SK-N-SH (cell line): ENCODE measurements at regions not wholly inside any gene's neighbourhood (a gene's known extent, or its start where the extent isn't known, plus 50 kb on each side); places are given as distances from the start of the nearest gene placed in this dataset.

Source experiments
- CTCF ChIA-PET: fragments of 300-600, 350-600 bp; formaldehyde crosslinking; extraction: SDS; loops from one replicate; lab custom pipeline; 2021; lab: Yijun Ruan, JAX
- POLR2A ChIA-PET: fragments of 350-600 bp; sonication (Branson Sonifier 250); formaldehyde crosslinking; extraction: SDS; loops from one replicate; lab custom pipeline; 2020; ENCODE audit warnings: antibody characterized with exemption, inconsistent platforms; lab: Yijun Ruan, JAX
- DNase-seq: peaks from one replicate; pipeline ENCODE4 v3.0.0; 2012
- H2AFZ ChIP-seq: fragments of 200-600 bp; sonication (generic); 2 replicates; pipeline ENCODE4 v1.8.1; 2016; ENCODE audit warnings: antibody characterized with exemption, mild to moderate bottlenecking, low read depth
- H3F3A ChIP-seq: fragments of 200-600 bp; sonication (generic); replicated peaks from 2 replicates; pipeline ENCODE3; 2016; ENCODE audit warnings: antibody characterized with exemption, mild to moderate bottlenecking; ENCODE audit not compliant: insufficient read depth
- H3K27ac ChIP-seq, 2 experiments: fragments of 200-500 bp in 1 of 2; fragments of 200-600 bp in 1 of 2; sonication (Bioruptor generic) in 1 of 2; sonication (generic), shearing (Covaris generic) in 1 of 2; 2 replicates each; pipeline versions ENCODE4 v1.5.1 to v1.6.1; 2014 to 2016; ENCODE audit warnings: low read depth in 2 of 2, inconsistent platforms in 1 of 2, low read length in 1 of 2, mild to moderate bottlenecking in 1 of 2, mixed read lengths in 1 of 2
- H3K27me3 ChIP-seq: fragments of 200-600 bp; sonication (generic), shearing (Covaris generic); 2 replicates; pipeline ENCODE4 v1.6.1; 2016; ENCODE audit warnings: mixed run types; ENCODE audit not compliant: insufficient read depth
- H3K36me3 ChIP-seq, 2 experiments: fragments of 200-500 bp in 1 of 2; fragments of 200-600 bp in 1 of 2; sonication (Bioruptor generic) in 1 of 2; sonication (generic) in 1 of 2; replicated peaks in 1 of 2; 2 replicates each; pipeline versions ENCODE3 to v1.5.1; 2014 to 2016; ENCODE audit warnings: low read length in 1 of 2, mild to moderate bottlenecking in 1 of 2; ENCODE audit not compliant: insufficient read depth in 2 of 2, control insufficient read depth in 1 of 2
- H3K4me1 ChIP-seq, 2 experiments: fragments of 200-500 bp in 1 of 2; fragments of 200-600 bp in 1 of 2; sonication (Bioruptor generic) in 1 of 2; sonication (generic), shearing (Covaris generic) in 1 of 2; 2 replicates each; pipeline versions ENCODE4 v1.5.1 to v1.6.1; 2014 to 2016; ENCODE audit warnings: low read depth in 1 of 2, low read length in 1 of 2, mixed run types in 1 of 2; ENCODE audit not compliant: insufficient read depth in 2 of 2, control insufficient read depth in 1 of 2
- H3K4me2 ChIP-seq: fragments of 200-600 bp; sonication (generic), shearing (Covaris generic); 2 replicates; pipeline ENCODE4 v1.6.1; 2017; ENCODE audit warnings: mixed run types
- H3K4me3 ChIP-seq, 2 experiments: fragments of 200-500 bp in 1 of 2; fragments of 200-600 bp in 1 of 2; sonication (Bioruptor generic) in 1 of 2; sonication (generic), shearing (Covaris generic) in 1 of 2; 2 replicates each; pipeline versions ENCODE4 v1.5.1 to v1.8.1; 2014 to 2016; ENCODE audit warnings: low read depth in 2 of 2, inconsistent platforms in 1 of 2, low read length in 1 of 2, mild to moderate bottlenecking in 1 of 2, mixed read lengths in 1 of 2, moderate library complexity in 1 of 2
- H3K79me2 ChIP-seq: fragments of 200-600 bp; sonication (generic); 2 replicates; pipeline ENCODE4 v1.8.1; 2017; ENCODE audit warnings: mild to moderate bottlenecking; ENCODE audit not compliant: insufficient read depth
- H3K9ac ChIP-seq: fragments of 200-600 bp; sonication (generic); 2 replicates; pipeline ENCODE4 v1.6.1; 2017; ENCODE audit warnings: mixed run types
- H3K9me2 ChIP-seq: fragments of 200-600 bp; sonication (generic); 2 replicates; pipeline ENCODE4 v1.6.1; 2017; ENCODE audit warnings: mixed run types
- H3K9me3 ChIP-seq: fragments of 200-600 bp; sonication (generic); 2 replicates; pipeline ENCODE4 v1.6.1; 2017; ENCODE audit warnings: mixed run types, mild to moderate bottlenecking, moderate library complexity
- H4K20me1 ChIP-seq: fragments of 200-600 bp; sonication (generic); 2 replicates; pipeline ENCODE4 v1.6.1; 2017; ENCODE audit warnings: mild to moderate bottlenecking, mixed run types; ENCODE audit not compliant: insufficient read depth
- CHD2 ChIP-seq: fragments of 150-350 bp; IDR thresholded peaks from 2 replicates; pipeline ENCODE4 v1.6.1; 2018; ENCODE audit warnings: low read length; ENCODE audit not compliant: partially characterized antibody
- ELF1 ChIP-seq: IDR thresholded peaks from 2 replicates; pipeline ENCODE4 v1.4.0; 2012
- FOSL2 ChIP-seq: IDR thresholded peaks from 2 replicates; pipeline ENCODE4 v1.4.0; 2012; ENCODE audit warnings: low read depth, mild to moderate bottlenecking, moderate library complexity, borderline replicate concordance
- FOXJ3 ChIP-seq: sonication (generic); formaldehyde crosslinking; IDR thresholded peaks from 2 replicates; pipeline ENCODE4 v1.5.1; 2020; ENCODE audit warnings: mild to moderate bottlenecking, missing genetic modification reagents
- FOXM1 ChIP-seq: IDR thresholded peaks from 2 replicates; pipeline ENCODE4 v1.4.0; 2012; ENCODE audit warnings: low read depth, mild to moderate bottlenecking
- GABPA ChIP-seq: IDR thresholded peaks from 2 replicates; pipeline ENCODE4 v1.4.0; 2012; ENCODE audit warnings: low read depth, mild to moderate bottlenecking
- IRF3 ChIP-seq: fragments of 150-350 bp; IDR thresholded peaks from 2 replicates; pipeline ENCODE4 v1.6.1; 2016; ENCODE audit warnings: mild to moderate bottlenecking, low read depth, low read length
- JUND ChIP-seq: IDR thresholded peaks from 2 replicates; pipeline ENCODE4 v1.4.0; 2012
- NFIC ChIP-seq: IDR thresholded peaks from 2 replicates; pipeline ENCODE4 v1.4.0; 2012; ENCODE audit warnings: borderline replicate concordance
- NRF1 ChIP-seq: IDR thresholded peaks from 2 replicates; pipeline ENCODE4 v1.6.1; 2012; ENCODE audit warnings: low read depth, mild to moderate bottlenecking, low read length
- RCOR1 ChIP-seq: fragments of 150-350 bp; IDR thresholded peaks from 2 replicates; pipeline ENCODE4 v1.6.1; 2017; ENCODE audit warnings: antibody characterized with exemption, low read length
- REST ChIP-seq: IDR thresholded peaks from 2 replicates; pipeline ENCODE4 v1.6.1; 2012; ENCODE audit warnings: mild to moderate bottlenecking, low read depth, low read length, moderate library complexity
- RFX5 ChIP-seq: IDR thresholded peaks from 2 replicates; pipeline ENCODE4 v1.6.1; 2012; ENCODE audit warnings: mild to moderate bottlenecking, improper control_type of control experiment, low read length
- RXRA ChIP-seq: IDR thresholded peaks from 2 replicates; pipeline ENCODE4 v1.4.0; 2012; ENCODE audit warnings: low read depth, mild to moderate bottlenecking, borderline replicate concordance
- SMC3 ChIP-seq: IDR thresholded peaks from 2 replicates; pipeline ENCODE4 v1.6.1; 2012; ENCODE audit warnings: low read depth, low read length, improper control_type of control experiment
- TAF1 ChIP-seq: IDR thresholded peaks from 2 replicates; pipeline ENCODE4 v1.6.1; 2012; ENCODE audit warnings: low read depth, mild to moderate bottlenecking, low read length, moderate library complexity, borderline replicate concordance
- USF1 ChIP-seq: IDR thresholded peaks from 2 replicates; pipeline ENCODE4 v1.4.0; 2012; ENCODE audit warnings: low read depth, borderline replicate concordance
- YY1 ChIP-seq: IDR thresholded peaks from 2 replicates; pipeline ENCODE4 v1.4.0; 2012; ENCODE audit warnings: low read depth, mild to moderate bottlenecking
- TF ChIP-seq, protein P1 (sequence below): fragments of 200-600 bp; sonication (generic); IDR thresholded peaks from 2 replicates; pipeline ENCODE4 v1.6.1; 2017; ENCODE audit warnings: antibody characterized with exemption, mild to moderate bottlenecking, moderate library complexity
- TF ChIP-seq, protein P2 (sequence below): IDR thresholded peaks from 2 replicates; pipeline ENCODE4 v1.4.0; 2012; ENCODE audit warnings: low read depth, borderline replicate concordance

DNA sequence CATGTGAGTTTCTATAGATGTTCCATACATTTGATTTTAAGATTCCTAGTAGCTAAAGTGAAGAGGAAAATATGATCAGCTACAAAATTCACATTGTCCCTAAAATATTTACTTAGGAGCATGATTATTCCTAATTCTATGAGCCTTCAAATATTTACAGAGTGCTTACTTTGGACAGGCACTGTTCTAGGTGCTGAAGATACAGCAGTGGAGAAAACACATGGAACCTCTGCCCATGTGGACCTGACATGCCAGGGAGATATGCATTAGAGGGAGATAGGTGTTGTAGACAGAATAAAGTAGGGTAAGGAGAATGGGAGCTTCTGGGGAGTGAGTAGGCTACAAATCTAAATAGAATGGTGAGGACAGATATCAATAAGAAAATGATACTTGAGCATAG is 62.6 kb upstream of the TACR1 start:
- TF ChIP-seq RFX5: no peak
- TF ChIP-seq IRF3: no peak
- TF ChIP-seq FOSL2: no peak
- peak; percentile 40; the same call in 1 of the 2 replicates for TF ChIP-seq REST
- no peak for TF ChIP-seq USF1
- TF ChIP-seq, protein P1, sequence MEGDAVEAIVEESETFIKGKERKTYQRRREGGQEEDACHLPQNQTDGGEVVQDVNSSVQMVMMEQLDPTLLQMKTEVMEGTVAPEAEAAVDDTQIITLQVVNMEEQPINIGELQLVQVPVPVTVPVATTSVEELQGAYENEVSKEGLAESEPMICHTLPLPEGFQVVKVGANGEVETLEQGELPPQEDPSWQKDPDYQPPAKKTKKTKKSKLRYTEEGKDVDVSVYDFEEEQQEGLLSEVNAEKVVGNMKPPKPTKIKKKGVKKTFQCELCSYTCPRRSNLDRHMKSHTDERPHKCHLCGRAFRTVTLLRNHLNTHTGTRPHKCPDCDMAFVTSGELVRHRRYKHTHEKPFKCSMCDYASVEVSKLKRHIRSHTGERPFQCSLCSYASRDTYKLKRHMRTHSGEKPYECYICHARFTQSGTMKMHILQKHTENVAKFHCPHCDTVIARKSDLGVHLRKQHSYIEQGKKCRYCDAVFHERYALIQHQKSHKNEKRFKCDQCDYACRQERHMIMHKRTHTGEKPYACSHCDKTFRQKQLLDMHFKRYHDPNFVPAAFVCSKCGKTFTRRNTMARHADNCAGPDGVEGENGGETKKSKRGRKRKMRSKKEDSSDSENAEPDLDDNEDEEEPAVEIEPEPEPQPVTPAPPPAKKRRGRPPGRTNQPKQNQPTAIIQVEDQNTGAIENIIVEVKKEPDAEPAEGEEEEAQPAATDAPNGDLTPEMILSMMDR: no peak
- CTCF ChIA-PET: no interaction called here
- no peak overlapping the region for H3K27ac ChIP-seq
- POLR2A ChIA-PET: no interaction called here
- H2AFZ ChIP-seq: no peak overlapping the region
- no peak overlapping the region for H3K4me2 ChIP-seq
- peaks cover 20% of the 10 kb centered on the region; the same call in 1 of the 2 replicates for H3K9me3 ChIP-seq
- no peaks in the 10 kb centered on the region for H3K4me1 ChIP-seq
- no peaks in the 10 kb centered on the region for H3F3A ChIP-seq
- no peak overlapping the region for H3K4me3 ChIP-seq
- DNase-seq: no peak
- H3K79me2 ChIP-seq: no peaks in the 10 kb centered on the region
- H3K9ac ChIP-seq: no peak overlapping the region
- no peaks in the 10 kb centered on the region for H3K27me3 ChIP-seq
- no peaks in the 10 kb centered on the region for H3K9me2 ChIP-seq
- H4K20me1 ChIP-seq: no peaks in the 10 kb centered on the region
- H3K36me3 ChIP-seq: no peaks in the 10 kb centered on the region

- Histone ChIP-seq H2AFZ (no peak overlapping the region), H3K27me3 (no peaks in the 10 kb centered on the region), H3K9me3 (peaks cover 20% of the 10 kb centered on the region; the same call in 1 of the 2 replicates), H3K9me2 (no peaks in the 10 kb centered on the region), H3K4me1 (no peaks in the 10 kb centered on the region), H3K9ac (no peak overlapping the region), H3K36me3 (no peaks in the 10 kb centered on the region), H3F3A (no peaks in the 10 kb centered on the region), H3K4me2 (no peak overlapping the region), H3K79me2 (no peaks in the 10 kb centered on the region), H4K20me1 (no peaks in the 10 kb centered on the region), H3K4me3 (no peak overlapping the region), H3K27ac (no peak overlapping the region)
- DNase-seq: no peak
- POLR2A ChIA-PET: no interaction called here
- CTCF ChIA-PET: no interaction called here
- TF ChIP-seq SMC3 (no peak), RXRA (no peak), FOXM1 (no peak), JUND (no peak), FOXJ3 (no peak), YY1 (no peak), GABPA (no peak), CHD2 (no peak), USF1 (no peak), NFIC (no peak), TAF1 (no peak), RCOR1 (no peak), ELF1 (no peak), NRF1 (no peak)
- TF ChIP-seq, protein P2, sequence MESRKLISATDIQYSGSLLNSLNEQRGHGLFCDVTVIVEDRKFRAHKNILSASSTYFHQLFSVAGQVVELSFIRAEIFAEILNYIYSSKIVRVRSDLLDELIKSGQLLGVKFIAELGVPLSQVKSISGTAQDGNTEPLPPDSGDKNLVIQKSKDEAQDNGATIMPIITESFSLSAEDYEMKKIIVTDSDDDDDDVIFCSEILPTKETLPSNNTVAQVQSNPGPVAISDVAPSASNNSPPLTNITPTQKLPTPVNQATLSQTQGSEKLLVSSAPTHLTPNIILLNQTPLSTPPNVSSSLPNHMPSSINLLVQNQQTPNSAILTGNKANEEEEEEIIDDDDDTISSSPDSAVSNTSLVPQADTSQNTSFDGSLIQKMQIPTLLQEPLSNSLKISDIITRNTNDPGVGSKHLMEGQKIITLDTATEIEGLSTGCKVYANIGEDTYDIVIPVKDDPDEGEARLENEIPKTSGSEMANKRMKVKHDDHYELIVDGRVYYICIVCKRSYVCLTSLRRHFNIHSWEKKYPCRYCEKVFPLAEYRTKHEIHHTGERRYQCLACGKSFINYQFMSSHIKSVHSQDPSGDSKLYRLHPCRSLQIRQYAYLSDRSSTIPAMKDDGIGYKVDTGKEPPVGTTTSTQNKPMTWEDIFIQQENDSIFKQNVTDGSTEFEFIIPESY: no peak
Observed at GRCh38 chr2:75260946-75261345, 61.6 kb upstream of the TACR1 start.
